ENCODE measurements at regions not wholly inside any gene's neighbourhood (a gene's known extent, or its start where the extent isn't known, plus 50 kb on each side); places are given as distances from the start of the nearest gene placed in this dataset.

DNA sequence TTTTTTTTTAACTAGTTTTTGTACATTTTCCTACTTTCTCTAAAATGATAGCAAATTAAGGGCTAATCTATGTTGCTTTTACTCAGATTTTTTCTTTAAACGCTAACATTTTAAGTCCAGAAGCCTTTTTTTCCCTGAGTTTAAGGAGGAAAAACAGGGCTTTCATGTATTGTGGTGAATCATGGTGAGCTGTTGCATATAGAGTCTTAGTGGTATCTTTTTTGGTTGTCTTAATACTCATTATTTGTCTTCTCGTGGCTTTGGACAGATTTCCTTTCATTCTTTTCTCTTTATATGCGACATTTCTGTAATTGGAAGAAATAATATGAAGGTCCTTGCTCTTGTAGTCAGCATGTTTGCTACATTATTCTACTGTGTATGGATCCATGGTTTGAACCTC, 1015.6 kb downstream of the PLA2G4A start:
- TF ChIP-seq, protein P1, sequence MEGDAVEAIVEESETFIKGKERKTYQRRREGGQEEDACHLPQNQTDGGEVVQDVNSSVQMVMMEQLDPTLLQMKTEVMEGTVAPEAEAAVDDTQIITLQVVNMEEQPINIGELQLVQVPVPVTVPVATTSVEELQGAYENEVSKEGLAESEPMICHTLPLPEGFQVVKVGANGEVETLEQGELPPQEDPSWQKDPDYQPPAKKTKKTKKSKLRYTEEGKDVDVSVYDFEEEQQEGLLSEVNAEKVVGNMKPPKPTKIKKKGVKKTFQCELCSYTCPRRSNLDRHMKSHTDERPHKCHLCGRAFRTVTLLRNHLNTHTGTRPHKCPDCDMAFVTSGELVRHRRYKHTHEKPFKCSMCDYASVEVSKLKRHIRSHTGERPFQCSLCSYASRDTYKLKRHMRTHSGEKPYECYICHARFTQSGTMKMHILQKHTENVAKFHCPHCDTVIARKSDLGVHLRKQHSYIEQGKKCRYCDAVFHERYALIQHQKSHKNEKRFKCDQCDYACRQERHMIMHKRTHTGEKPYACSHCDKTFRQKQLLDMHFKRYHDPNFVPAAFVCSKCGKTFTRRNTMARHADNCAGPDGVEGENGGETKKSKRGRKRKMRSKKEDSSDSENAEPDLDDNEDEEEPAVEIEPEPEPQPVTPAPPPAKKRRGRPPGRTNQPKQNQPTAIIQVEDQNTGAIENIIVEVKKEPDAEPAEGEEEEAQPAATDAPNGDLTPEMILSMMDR (IDR thresholded peaks at IDR 0.05) = no peak
- TF ChIP-seq POLR2A (IDR thresholded peaks at IDR 0.05) = no peak
